NCI-H748 (cell line): ENCODE measurements at regions not wholly inside any gene's neighbourhood (a gene's known extent, or its start where the extent isn't known, plus 50 kb on each side); places are given as distances from the start of the nearest gene placed in this dataset.

Experiments used
- DNase-seq: peaks from one replicate; lab custom pipeline; 2025; ENCODE audit not compliant: unreplicated experiment; lab: John Stamatoyannopoulos, UW

DNA sequence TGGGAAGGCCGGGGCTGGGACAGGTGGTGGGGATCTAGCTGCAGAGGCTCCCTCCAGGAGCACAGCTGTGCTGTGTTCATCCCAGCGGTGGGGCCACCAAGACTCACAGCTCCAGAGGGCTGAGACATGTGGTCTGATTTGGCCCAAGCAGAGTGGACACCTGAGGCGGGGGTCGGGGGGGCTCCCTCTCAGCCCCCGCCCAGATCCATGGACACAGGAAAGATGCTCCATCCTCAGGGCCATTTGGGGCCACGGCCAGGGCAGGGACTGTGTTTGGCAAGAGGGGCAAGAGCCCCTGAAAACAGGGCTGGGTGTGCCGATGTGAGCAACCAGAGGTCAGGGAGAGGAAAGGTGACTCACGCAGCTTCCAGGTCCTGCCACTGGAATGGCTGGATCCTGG, 219.4 kb downstream of the BRD1 start:
- no peak for DNase-seq

DNA sequence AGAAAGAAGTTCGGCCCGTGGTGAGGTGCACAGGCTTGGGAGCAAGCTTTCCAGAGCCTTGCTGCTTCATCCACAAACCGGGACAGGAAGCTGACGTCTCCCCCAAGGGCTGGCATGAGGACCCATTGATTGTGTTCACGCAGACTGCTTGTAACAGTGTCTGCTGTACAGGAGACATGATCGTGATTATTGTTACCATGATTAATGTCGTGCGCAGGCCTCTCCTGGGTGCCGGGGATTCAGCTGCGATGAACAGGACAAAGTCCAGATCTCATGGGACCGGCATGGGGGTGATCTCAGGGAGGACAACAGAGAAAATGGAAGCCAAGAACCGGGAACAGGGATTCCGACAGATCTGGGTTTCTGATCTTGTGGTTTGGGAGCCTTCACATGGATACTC, 219.9 kb downstream of the BRD1 start:
- DNase-seq = no peak

DNA sequence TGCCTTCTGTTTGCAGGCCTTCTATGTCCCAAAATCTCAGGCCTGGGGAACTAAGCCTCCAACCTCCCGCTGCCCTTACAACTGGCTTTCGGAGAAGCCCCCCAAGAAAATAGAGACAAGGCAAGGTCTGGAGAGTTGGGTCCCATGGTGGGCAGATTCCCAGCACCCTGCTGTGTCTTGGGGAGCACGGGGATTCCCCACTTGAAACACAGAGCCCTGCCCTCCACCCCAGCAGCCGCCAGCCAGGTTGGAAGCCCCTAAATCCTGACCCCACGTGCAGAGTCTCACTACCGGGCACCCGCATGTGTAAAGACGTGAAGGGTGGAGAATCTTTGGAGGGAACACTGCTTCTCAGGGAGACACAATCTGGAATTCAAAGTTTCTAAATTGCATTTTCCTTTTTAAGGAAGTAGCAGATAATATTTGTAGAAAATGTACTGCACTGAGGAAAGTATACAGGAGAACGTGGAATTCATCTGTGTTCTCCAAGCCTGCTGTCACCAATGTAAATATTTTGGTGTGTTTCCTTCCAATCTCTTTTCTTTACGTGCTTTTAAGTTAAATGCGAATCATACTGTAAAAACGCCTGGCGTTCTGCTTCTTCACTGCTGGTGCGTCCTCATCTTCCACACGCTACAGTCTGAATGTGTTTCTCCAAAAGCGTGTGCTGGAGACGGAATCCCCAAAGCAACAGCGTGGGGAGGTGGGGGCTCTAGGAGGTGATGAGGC, 220.9 kb downstream of the BRD1 start:
- no peak for DNase-seq

DNA sequence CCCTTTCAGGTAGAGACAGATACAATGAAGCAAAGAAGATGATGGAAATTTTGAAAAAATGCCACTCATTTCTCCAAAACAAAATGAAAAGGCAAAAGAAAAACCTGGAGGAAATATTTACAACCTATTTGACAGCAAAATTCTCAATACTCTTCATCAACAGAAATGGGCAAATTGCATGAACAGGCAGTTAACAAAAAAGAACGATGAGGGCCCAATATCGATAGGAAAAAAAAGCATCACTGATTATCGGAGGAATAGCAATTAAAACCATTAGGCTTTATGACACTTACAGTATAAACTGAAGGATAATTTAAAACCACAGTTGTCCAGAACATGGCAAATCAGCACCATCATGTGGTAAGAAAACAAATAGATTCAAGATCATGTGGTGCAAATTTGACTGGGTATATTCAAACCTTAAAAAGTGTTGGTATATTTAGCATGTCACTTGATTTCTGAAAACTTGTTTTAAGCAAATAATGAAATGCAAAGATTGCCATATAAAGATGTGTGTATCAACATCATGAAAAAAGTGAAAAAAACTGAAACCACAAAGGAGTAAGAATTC, 222.9 kb downstream of the BRD1 start:
- peak; percentile 16 for DNase-seq

DNA sequence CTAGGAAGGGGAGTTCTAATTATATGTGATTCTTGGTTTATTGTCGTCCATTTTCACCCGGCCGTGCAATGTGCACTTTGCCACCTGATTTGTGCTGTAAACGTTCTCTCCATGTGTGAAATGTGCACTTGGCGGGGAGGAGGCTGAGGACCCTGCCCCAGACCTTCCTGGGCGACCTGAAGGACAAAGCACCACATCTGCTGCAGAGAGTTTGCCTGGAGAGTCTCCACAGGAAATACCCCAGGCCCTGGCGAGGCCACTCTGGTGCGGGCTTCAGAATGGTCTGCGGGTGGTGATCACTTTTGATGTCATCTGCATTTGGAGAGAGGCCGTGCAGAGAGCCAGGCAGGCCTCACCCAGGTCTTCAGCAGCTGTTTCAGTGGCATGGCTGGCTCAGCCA, 224.7 kb downstream of the BRD1 start:
- DNase-seq = no peak

GRCh38 chr22:49602481-49602880, 225.2 kb downstream of the BRD1 start:
- DNase-seq = no peak

DNA sequence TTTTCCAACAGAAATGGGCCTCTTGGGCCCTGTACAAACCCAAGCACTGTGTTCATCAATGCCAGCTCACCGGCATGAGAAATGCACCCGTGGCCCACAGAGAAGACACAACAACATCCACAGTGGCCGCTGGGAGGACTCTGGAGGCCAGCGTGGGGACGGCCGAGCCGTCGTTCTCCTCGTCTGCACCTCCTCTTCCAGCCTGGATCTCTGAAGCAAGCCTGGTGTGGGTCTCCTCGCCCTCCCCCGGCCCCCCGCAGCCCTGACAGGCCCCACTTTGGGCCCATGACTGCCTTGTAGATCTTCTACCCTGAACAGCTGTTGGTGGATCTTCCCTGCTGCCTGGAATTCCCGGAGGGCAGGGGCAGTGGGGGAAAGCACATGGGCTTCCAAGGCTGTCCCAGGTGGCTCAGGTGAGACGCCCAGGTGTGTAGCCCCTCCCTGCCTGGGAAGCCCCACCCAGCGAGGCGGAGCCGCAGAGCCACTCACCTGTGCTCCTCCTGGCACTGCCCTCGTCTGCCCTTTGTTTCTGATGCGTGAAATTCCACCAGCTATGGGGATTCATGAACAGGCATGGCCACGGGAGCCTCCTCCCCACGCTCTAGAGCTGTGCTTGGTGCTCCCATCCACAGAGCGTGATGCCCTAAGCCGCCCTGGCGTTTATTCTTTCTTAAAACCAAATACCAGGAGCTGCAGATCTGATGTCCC, 225.9 kb downstream of the BRD1 start:
- no peak for DNase-seq

DNA sequence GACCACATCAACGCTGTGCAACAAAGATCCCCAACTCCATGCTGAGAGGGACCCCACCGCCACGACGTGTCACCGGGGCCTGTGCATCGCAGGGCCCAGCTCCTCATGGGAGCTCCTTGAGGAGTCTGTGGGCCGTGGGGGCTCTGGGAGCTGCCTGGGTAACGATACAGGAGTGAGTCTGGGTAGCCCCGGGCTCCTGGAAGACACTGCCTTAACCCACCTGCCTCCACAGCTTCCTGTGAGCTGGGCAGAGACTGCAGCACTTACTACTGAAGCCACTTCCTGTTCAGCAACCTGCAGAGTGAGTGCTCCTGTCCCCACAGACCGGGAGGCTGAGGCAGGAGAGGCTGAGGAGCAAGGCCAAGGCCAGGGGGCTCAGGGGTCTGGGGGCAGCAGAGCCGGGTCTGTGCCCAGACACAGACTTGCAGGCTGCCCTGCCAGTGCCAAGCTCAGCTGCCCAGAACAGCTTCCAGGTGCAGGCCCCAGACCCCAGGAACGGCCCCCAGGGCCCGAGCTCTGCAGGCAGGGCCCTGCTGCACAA, 226.7 kb downstream of the BRD1 start:
- no peak for DNase-seq

GRCh38 chr22:49600468-49600867, 227.2 kb downstream of the BRD1 start:
- DNase-seq = no peak

DNA sequence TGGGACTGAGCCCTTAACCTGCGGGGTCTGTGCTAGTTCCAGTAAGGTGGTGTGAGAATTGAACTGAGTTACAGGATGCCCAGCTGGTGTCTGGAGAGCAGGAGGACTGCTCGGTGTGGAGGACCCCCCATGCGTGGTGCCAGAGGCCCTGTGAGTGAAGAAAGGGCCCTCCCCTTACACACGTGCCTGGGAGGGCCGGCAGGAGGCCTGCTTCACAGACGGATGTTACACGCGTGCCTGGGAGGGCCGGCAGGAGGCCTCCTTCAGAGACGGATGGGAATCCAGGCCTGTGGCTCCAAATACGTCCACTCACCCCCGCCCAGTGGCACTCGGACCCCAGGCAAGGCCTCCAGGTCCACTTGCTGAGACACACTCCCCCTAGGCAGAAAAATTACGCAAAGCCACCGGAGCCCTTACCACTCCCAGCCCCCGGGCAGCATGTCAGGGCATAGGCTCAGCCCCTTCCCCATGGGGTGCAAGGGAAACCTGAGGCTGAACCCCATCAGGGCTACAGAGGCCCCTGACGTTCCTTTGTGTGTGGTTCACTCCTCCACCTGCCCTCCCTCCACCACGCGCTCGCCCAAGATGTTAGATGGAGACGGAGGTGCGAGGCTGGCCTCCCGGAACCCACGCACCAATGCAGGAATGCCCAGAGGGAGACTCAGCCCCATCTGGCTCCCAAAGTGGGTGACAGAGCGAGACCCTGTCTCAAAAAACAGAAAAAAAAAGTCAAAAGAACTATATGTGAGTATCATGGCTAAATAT, 227.8 kb downstream of the BRD1 start:
- no peak for DNase-seq

- no peak for DNase-seq
Observed at GRCh38 chr22:49599039-49599438, 228.6 kb downstream of the BRD1 start.

DNA sequence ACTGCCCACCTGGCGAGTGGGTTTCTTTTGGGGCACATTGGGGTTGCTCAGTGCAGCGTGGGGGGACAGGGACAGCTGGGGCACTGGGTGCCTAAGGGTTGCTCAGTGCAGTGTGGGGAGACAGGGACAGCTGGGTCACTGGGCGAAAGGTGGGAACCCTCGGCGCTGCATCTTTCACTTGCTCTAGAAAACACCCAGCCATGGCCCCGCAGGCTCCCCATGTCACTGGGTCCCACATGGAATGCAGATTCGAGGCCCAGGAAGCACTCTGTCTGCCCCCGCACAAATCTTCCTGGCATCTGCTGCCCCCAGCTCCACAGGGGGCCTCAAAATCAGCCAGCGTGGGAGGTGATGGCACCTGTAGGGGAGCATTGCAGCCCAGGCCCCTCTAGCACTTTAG, 229.3 kb downstream of the BRD1 start:
- no peak for DNase-seq

- DNase-seq = no peak
Observed at GRCh38 chr22:49597428-49598039, 230.1 kb downstream of the BRD1 start.

DNA sequence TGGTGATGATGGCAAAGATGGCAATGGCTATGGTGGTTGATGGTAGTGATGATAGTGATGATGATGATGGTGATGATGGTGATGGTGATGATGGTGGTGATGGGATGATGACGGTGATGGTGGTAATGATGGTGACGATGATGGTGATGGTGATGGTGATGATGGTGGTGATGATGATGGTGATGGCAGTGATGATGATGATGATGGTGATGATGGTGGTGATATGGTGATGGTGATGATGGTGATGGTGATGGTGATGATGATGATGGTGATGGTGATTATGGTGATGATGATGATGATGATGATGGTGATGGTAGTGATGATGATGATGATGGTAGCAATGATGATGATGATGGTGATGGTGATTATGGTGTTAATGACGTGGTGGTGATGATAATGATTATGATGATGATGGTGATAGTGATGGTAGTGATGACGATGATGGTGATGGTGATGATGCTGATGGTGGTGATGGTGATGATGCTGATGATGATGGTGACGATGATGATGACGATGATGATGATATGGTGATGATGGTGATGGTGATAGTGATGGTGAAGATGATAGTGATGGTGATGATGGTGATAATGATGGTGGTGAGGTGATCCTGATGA, 232.1 kb downstream of the BRD1 start:
- DNase-seq = no peak

DNA sequence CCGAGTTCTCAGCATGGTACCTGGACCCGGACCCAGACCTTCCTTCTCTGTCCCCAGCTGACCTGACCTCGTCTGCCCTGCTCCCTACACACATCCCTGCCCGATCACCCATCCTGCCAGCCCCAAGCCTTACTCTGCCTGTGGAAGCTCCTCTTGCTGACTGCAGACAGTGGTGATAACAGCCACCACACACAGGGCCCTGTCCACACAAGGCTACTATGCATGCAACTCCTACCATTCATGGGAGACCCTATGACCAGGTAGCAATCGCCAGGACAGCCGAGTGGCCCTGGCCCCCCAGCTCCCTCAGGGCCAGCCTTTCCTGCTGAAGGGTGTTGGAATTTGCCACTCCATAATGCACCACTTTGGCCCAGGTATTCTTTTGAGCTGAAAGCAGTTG, 233.6 kb downstream of the BRD1 start:
- no peak for DNase-seq

DNA sequence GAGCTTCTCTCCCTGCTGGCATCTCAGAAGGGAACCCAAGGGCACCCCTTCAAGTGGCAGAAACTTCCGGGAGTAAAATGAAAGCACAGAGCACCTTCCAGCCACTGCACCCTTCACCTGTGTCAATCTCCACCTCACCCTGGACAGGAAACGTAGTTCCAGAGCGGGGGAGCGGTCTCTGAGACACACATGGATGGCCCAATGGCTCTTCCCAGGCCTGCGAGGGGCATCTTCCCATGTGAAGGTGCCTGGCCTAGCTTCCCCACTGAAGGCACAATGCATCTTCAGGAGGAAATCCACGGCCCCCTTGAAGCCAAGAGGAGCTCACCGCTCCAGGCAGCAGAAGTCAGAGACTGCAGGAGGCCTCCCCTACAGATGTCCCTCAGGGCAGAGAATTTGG, 234.2 kb downstream of the BRD1 start:
- DNase-seq = no peak

DNA sequence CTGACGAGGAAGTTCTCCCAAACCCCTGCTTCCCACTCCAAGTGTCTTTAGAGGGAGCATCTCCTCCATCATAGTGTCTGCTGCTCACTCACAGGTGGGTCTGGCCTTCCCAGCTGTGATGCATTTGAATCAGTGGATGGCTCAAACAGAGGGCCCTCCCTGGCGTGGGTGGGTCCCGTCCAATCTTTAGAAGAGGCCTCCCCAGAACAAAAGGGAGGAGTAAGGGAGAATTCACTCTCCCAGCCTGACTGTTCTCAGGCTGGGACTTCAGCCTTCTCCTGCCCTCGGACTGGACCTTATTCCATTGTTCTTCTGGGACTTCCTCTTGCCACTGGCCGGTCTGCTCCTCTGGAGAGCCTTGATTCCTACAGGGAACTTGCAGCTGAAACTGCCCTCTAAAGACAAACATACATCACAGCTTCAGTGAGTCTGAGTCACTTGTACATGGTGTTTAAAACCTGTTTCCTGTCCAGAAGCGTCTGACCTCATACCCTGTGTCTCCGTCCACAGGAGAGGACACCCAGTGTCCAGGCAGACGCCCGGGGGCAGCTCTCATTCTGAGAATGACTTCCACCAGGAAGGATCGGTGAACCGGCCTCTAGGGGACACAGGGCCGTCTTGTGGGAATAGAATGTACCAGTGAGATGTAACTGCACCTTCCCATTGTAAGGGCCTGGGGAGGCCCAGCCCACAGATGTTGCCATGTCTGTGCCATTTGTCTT, 234.7 kb downstream of the BRD1 start:
- DNase-seq = no peak

DNA sequence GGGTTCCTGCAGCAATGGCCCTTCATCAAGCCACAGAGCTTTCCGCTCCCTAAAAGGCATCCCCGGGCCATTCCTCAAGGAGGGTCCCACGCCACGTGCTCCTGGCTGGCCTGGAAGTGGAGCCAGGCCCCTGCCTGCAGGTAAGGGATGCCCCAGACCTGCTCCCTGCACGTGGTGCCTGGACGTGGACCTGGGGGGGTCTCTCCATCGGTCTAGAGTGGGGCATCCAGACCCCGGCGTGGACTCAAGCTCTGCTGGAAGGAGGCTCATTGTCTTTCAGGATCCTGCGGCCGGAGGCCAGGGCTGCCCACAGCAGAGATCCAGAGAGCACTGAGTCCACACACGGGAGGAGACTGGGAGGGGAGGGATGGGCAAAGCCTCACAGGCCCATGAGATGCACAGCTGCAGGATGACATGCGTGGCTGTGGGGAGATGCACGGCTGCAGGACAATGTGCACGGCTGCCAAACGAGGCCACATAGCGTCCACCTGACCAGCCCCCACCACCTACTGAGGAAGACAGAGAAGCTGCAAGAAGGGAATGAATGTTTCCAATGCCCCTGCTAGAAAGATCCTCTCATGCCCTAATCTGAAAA, 236.7 kb downstream of the BRD1 start:
- DNase-seq = no peak

DNA sequence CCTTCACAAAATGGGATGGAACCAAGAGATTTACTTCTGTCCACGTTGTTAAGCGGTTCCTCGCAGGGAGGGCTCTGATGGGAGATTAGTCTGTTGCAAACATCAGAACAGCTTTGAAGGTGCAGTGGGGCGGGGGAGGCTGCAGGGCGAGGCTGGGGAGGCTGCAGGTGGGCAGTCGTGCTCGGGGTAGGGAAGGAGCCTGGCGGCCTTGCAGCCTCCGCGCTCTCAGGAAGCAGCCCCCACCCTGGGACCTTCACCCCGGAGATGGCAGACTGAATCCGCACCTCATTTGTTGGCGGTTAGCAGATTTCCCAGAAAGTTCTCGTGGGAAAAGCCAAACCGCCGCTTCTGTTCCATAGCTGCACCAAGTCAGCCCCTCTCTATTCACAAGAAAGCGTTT, 237.3 kb downstream of the BRD1 start:
- no peak for DNase-seq

- DNase-seq = no peak
Observed at GRCh38 chr22:49589811-49590210, 237.9 kb downstream of the BRD1 start.
